Common myeloid progenitor, CD34-positive (primary cell): ENCODE measurements at regions not wholly inside any gene's neighbourhood (a gene's known extent, or its start where the extent isn't known, plus 50 kb on each side); places are given as distances from the start of the nearest gene placed in this dataset.

Experiments used
- CTCF ChIA-PET: fragments of 350-600 bp; sonication (Branson Sonifier 250); formaldehyde crosslinking; loops from one replicate; lab custom pipeline; 2021; ENCODE audit warnings: antibody characterized with exemption; lab: Charles Lee
- POLR2A ChIA-PET: fragments of 350-600 bp; sonication (Branson Sonifier 250); formaldehyde crosslinking; loops from one replicate; lab custom pipeline; 2021; ENCODE audit warnings: antibody characterized with exemption; lab: Charles Lee
- DNase-seq, 3 donors: peaks; one replicate each; pipeline versions ENCODE4 v3.0.0 to v3.0.0-alpha.2; 2013
- H3K27ac ChIP-seq, 2 experiments: 1 replicate in 1 of 2; 2 replicates in 1 of 2; pipeline ENCODE4 v1.7.0; 2013; ENCODE audit warnings: inconsistent platforms in 2 of 2, low read length in 2 of 2, mild to moderate bottlenecking in 2 of 2, low read depth in 1 of 2, moderate library complexity in 1 of 2; ENCODE audit not compliant: severe bottlenecking in 2 of 2, insufficient read depth in 1 of 2, poor library complexity in 1 of 2
- H3K27me3 ChIP-seq, 5 experiments: replicated peaks in 2 of 5; 1 replicate in 3 of 5; 2 replicates in 2 of 5; pipeline versions ENCODE4 v1.6.1 to v1.7.0; 2013; ENCODE audit warnings: low read length in 4 of 5, mild to moderate bottlenecking in 2 of 5, moderate library complexity in 2 of 5, inconsistent platforms in 1 of 5; ENCODE audit not compliant: insufficient read depth in 5 of 5, control insufficient read depth in 4 of 5
- H3K36me3 ChIP-seq, 4 experiments: 1 replicate in 2 of 4; 2 replicates in 2 of 4; pipeline versions ENCODE4 v1.6.1 to v1.7.0; 2013; ENCODE audit warnings: low read length in 3 of 4, control low read depth in 1 of 4, mild to moderate bottlenecking in 1 of 4; ENCODE audit not compliant: control insufficient read depth in 4 of 4, insufficient read depth in 4 of 4
- H3K4me1 ChIP-seq, 4 experiments: 1 replicate in 3 of 4; 2 replicates in 1 of 4; pipeline versions ENCODE4 v1.6.1 to v1.7.1; 2013; ENCODE audit warnings: low read length in 3 of 4, mild to moderate bottlenecking in 3 of 4, control low read depth in 1 of 4, inconsistent platforms in 1 of 4, moderate library complexity in 1 of 4; ENCODE audit not compliant: control insufficient read depth in 4 of 4, insufficient read depth in 4 of 4; ENCODE audit errors: control extremely low read depth in 1 of 4
- H3K4me3 ChIP-seq, 7 experiments: 1 replicate in 4 of 7; 2 replicates in 3 of 7; pipeline versions ENCODE4 v1.5.1 to v1.7.0; 2013; ENCODE audit warnings: mild to moderate bottlenecking in 7 of 7, low read length in 6 of 7, moderate library complexity in 6 of 7, inconsistent platforms in 2 of 7, low read depth in 2 of 7, control low read depth in 1 of 7; ENCODE audit not compliant: insufficient read depth in 4 of 7, control insufficient read depth in 1 of 7; ENCODE audit errors: extremely low read depth in 1 of 7
- H3K9me3 ChIP-seq, 5 experiments: 1 replicate in 4 of 5; 2 replicates in 1 of 5; pipeline versions ENCODE4 v1.6.1 to v1.7.1; 2013; ENCODE audit warnings: low read length in 4 of 5, mild to moderate bottlenecking in 2 of 5, inconsistent platforms in 1 of 5, low read depth in 1 of 5, moderate library complexity in 1 of 5; ENCODE audit not compliant: control insufficient read depth in 4 of 5, insufficient read depth in 2 of 5; ENCODE audit errors: control extremely low read depth in 1 of 5
- WGBS: methylation state at CpG from one replicate; pipeline ENCODE4 v1.1.5; 2013; ENCODE audit not compliant: insufficient coverage; 5-methylcytosine and 5-hydroxymethylcytosine counted together

- peak overlapping the region in 2 of 7 experiments; percentile 59 to 76 for H3K4me3 ChIP-seq
- 91% methylated on average over 4 of the region's 7 CpGs for WGBS
- H3K27ac ChIP-seq = no peak overlapping the region
- H3K27me3 ChIP-seq = no peaks in the 10 kb centered on the region
- peaks cover 17 to 38% (median 25%) of the 10 kb centered on the region in 4 experiments for H3K4me1 ChIP-seq
- ChIA-PET POLR2A (no interaction called here), CTCF (interaction anchor here (1.1 to 2.8 kb wide), 5 partner anchors 10 to 931 kb away, joined by 3 to 10 read pairs (median 3); no protein-coding TSS in a partner anchor)
- H3K9me3 ChIP-seq = no peaks in the 10 kb centered on the region
- DNase-seq = no peak
- H3K36me3 ChIP-seq = no peaks in the 10 kb centered on the region
Measured at GRCh38 chr13:74289107-74289506, 154.9 kb upstream of the KLF12 start.

- Histone ChIP-seq H3K27me3 (no peaks in the 10 kb centered on the region), H3K4me1 (peaks cover 17 to 38% (median 25%) of the 10 kb centered on the region in 4 experiments), H3K36me3 (no peaks in the 10 kb centered on the region), H3K4me3 (peak overlapping the region; percentile 5 to 76 (median 59)), H3K27ac (peak overlapping the region; percentile 23 to 75), H3K9me3 (no peaks in the 10 kb centered on the region)
- WGBS = 6% methylated on average over 7 of the region's 10 CpGs
- ChIA-PET CTCF (interaction anchor here (0.9 to 2.8 kb wide), 8 partner anchors 12 to 932 kb away, joined by 3 to 10 read pairs (median 4); no protein-coding TSS in a partner anchor), POLR2A (no interaction called here)
- DNase-seq = peak; percentile 25 to 68 (median 65)
Measured at GRCh38 chr13:74288361-74288911, 154.2 kb upstream of the KLF12 start.

- peak overlapping the region in 6 of 7 experiments; percentile 29 to 76 (median 54) for H3K4me3 ChIP-seq
- peak overlapping the region; percentile 23 to 75 for H3K27ac ChIP-seq
- POLR2A ChIA-PET = no interaction called here
- 0% methylated on average over 2 of the region's 4 CpGs for WGBS
- peaks cover 17 to 38% (median 25%) of the 10 kb centered on the region in 4 experiments for H3K4me1 ChIP-seq
- CTCF ChIA-PET = interaction anchor here (0.9 to 2.8 kb wide), 10 partner anchors 13 to 932 kb away, joined by 3 to 10 read pairs (median 4); no protein-coding TSS in a partner anchor
- H3K27me3 ChIP-seq = no peaks in the 10 kb centered on the region
- no peaks in the 10 kb centered on the region for H3K9me3 ChIP-seq
- no peaks in the 10 kb centered on the region for H3K36me3 ChIP-seq
- DNase-seq = peak; percentile 95 to 97 (median 97)
Measured at GRCh38 chr13:74287724-74288169, 153.5 kb upstream of the KLF12 start.

GRCh38 chr13:74280795-74281490, 146.7 kb upstream of the KLF12 start:
- H3K9me3 ChIP-seq = no peaks in the 10 kb centered on the region
- H3K36me3 ChIP-seq = no peaks in the 10 kb centered on the region
- no peak overlapping the region for H3K27ac ChIP-seq
- no peak overlapping the region for H3K4me3 ChIP-seq
- H3K4me1 ChIP-seq = no peaks in the 10 kb centered on the region
- POLR2A ChIA-PET = no interaction called here
- CTCF ChIA-PET = no interaction called here
- no peaks in the 10 kb centered on the region for H3K27me3 ChIP-seq
- no peak for DNase-seq
- WGBS = 100% methylated on average over 1 of the region's 1 CpG

- Histone ChIP-seq H3K4me1 (no peaks in the 10 kb centered on the region), H3K27ac (no peak overlapping the region), H3K9me3 (no peaks in the 10 kb centered on the region), H3K36me3 (no peaks in the 10 kb centered on the region), H3K27me3 (no peaks in the 10 kb centered on the region), H3K4me3 (no peak overlapping the region)
- DNase-seq = no peak
- CTCF ChIA-PET = interaction anchor here (1.3 kb wide), 1 partner anchor 9 kb away, joined by 3 read pairs; no protein-coding TSS in a partner anchor
- 90% methylated on average over 3 of the region's 3 CpGs for WGBS
- POLR2A ChIA-PET = no interaction called here
Measured at GRCh38 chr13:74280093-74280794, 146.0 kb upstream of the KLF12 start.

- Histone ChIP-seq H3K9me3 (no peaks in the 10 kb centered on the region), H3K4me3 (no peak overlapping the region), H3K27ac (no peak overlapping the region), H3K27me3 (no peaks in the 10 kb centered on the region), H3K4me1 (no peaks in the 10 kb centered on the region), H3K36me3 (no peaks in the 10 kb centered on the region)
- WGBS = 92% methylated on average over 1 of the region's 2 CpGs
- POLR2A ChIA-PET = no interaction called here
- DNase-seq = no peak
- CTCF ChIA-PET = interaction anchor here (1.3 kb wide), 1 partner anchor 11 kb away, joined by 3 read pairs; no protein-coding TSS in a partner anchor
Measured at GRCh38 chr13:74278901-74279300, 144.7 kb upstream of the KLF12 start.
